Right atrium auricular region (tissue), 2 donors: ENCODE measurements at regions not wholly inside any gene's neighbourhood (a gene's known extent, or its start where the extent isn't known, plus 50 kb on each side); places are given as distances from the start of the nearest gene placed in this dataset.
A peak's percentile ranks its signal among the peaks of the same experiment; 100 is the strongest.

ENCODE experiments used
- DNase-seq: peaks from one replicate; pipeline ENCODE4 v3.0.0-alpha.2; 2019; ENCODE audit warnings: low spot score
- H3K27ac ChIP-seq, 2 donors: fragments of 200-600 bp; sonication (generic); 1 replicate in 1 of 2; 2 replicates in 1 of 2; pipeline ENCODE4 v1.5.1; 2016 to 2019
- H3K27me3 ChIP-seq, 2 donors: fragments of 200-600 bp; sonication (generic); one replicate each; pipeline versions ENCODE4 v1.5.1 to v1.6.0; 2017 to 2019
- H3K36me3 ChIP-seq: fragments of 200-600 bp; sonication (generic); one replicate; pipeline ENCODE4 v1.5.1; 2016
- H3K4me1 ChIP-seq, 2 donors: fragments of 200-600 bp; sonication (generic); one replicate each; pipeline versions ENCODE4 v1.5.1 to v1.6.0; 2017 to 2019
- H3K4me3 ChIP-seq, 2 donors: fragments of 200-600 bp; sonication (generic); 1 replicate in 1 of 2; 2 replicates in 1 of 2; pipeline ENCODE4 v1.5.1; 2017 to 2019; ENCODE audit warnings: mild to moderate bottlenecking in 1 of 2, moderate library complexity in 1 of 2
- H3K9me3 ChIP-seq, 2 donors: fragments of 200-600 bp; sonication (generic); one replicate each; pipeline ENCODE4 v1.5.1; 2019
- TF ChIP-seq, protein P1 (sequence below), 2 donors: fragments of 200-600 bp; sonication (generic); IDR thresholded peaks; one replicate each; pipeline ENCODE4 v1.5.1; 2019; ENCODE audit warnings: antibody characterized with exemption in 2 of 2

DNA sequence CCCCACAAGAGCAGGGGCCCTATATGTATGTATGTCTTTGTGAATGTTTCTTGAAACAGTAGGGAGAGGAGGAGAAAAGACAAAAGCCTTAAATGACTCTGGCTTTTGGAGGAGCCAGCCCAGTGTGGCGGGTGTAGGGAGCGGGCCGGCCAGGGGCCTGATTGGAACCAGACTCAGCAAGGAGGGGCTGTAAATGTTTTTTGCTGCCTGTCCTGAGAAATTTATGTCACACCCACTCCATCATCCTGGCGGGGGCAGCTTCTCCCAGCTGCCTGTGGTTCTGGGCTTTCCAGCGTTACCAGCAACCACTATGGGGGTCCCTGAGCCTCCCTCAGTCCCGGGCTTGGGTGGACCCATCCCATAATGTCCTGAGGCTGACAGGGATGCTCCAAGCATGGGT, 130.8 kb downstream of the PJA1 start:
- Histone ChIP-seq H3K4me3 (no peak overlapping the region), H3K4me1 (no peaks in the 10 kb centered on the region), H3K27ac (no peak overlapping the region), H3K36me3 (no peaks in the 10 kb centered on the region), H3K27me3 (no peaks in the 10 kb centered on the region), H3K9me3 (no peaks in the 10 kb centered on the region)
- DNase-seq = peak; percentile 26
- TF ChIP-seq, protein P1, sequence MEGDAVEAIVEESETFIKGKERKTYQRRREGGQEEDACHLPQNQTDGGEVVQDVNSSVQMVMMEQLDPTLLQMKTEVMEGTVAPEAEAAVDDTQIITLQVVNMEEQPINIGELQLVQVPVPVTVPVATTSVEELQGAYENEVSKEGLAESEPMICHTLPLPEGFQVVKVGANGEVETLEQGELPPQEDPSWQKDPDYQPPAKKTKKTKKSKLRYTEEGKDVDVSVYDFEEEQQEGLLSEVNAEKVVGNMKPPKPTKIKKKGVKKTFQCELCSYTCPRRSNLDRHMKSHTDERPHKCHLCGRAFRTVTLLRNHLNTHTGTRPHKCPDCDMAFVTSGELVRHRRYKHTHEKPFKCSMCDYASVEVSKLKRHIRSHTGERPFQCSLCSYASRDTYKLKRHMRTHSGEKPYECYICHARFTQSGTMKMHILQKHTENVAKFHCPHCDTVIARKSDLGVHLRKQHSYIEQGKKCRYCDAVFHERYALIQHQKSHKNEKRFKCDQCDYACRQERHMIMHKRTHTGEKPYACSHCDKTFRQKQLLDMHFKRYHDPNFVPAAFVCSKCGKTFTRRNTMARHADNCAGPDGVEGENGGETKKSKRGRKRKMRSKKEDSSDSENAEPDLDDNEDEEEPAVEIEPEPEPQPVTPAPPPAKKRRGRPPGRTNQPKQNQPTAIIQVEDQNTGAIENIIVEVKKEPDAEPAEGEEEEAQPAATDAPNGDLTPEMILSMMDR (IDR thresholded peaks at IDR 0.05) = no peak

DNA sequence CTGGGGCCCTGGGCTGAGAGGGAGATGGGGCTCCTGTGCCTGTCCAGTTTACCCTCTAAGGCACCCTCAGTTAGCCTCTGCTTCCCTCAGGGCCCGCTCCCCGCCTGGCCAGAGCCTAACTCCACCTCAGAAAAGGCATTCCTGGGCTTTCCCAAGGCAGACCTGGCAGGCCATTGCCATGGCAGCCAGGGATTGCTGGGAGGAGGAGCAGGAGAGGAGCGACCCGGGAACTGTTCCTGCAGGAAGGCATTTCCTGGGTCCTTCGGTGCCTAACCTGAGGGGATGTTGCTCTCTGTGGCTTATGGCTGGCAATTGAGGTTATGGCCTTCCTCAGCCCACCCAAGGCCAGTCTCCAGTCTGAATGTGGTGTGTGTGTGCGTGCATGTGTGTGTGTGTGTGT, 131.3 kb downstream of the PJA1 start:
- H3K4me1 ChIP-seq = no peaks in the 10 kb centered on the region
- H3K9me3 ChIP-seq = no peaks in the 10 kb centered on the region
- H3K4me3 ChIP-seq = no peak overlapping the region
- no peaks in the 10 kb centered on the region for H3K36me3 ChIP-seq
- no peaks in the 10 kb centered on the region for H3K27me3 ChIP-seq
- TF ChIP-seq, protein P1 (IDR thresholded peaks at IDR 0.05) = no peak
- H3K27ac ChIP-seq = no peak overlapping the region
- DNase-seq = peak; percentile 53

DNA sequence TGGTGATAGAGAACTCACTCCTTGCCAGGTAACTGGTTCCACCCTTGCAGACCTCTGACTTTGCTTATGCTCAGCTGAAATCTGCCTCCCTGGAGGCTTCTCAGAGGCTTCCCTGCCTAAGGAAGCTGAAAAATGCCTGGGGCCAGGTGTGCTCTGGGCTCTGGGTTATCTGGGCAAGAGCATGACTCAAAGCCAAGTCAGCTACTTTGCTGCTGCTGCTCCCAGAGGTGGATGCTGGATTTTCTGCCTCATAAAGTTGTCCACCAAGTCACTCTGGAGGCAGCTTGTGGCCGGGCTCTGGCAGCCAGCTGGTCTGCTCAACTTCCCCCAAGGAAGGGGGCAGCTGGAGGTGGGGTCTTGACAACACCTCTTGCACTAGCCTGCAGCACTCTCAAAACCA, 132.7 kb downstream of the PJA1 start:
- H3K4me3 ChIP-seq = no peak overlapping the region
- no peak overlapping the region for H3K27ac ChIP-seq
- H3K9me3 ChIP-seq = no peaks in the 10 kb centered on the region
- H3K36me3 ChIP-seq = no peaks in the 10 kb centered on the region
- H3K4me1 ChIP-seq = no peaks in the 10 kb centered on the region
- no peaks in the 10 kb centered on the region for H3K27me3 ChIP-seq
- TF ChIP-seq, protein P1 (IDR thresholded peaks at IDR 0.05) = no peak
- peak; percentile 36 for DNase-seq

DNA sequence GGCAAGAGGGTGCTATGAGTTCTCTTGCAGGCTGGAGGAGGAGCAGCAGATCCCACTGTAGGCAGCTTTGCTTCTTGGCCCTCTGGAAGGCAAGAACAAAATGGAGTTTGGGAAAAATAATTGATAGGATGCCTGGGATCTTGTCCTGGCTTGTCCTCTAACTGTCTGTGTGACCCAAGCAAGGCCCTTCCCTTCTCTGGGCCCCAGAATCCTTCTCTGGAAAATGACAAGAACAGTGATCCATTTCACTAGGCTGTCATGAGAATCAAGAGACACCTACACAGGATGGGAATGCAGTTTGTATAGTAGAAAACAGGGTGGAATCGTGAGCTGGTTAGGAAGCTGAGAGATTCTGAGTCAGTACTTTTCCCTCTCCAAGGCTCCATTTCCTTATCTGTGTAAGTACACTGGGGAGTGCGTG, 133.3 kb downstream of the PJA1 start:
- no peaks in the 10 kb centered on the region for H3K4me1 ChIP-seq
- TF ChIP-seq, protein P1 (IDR thresholded peaks at IDR 0.05) = no peak
- no peaks in the 10 kb centered on the region for H3K27me3 ChIP-seq
- no peaks in the 10 kb centered on the region for H3K9me3 ChIP-seq
- DNase-seq = no peak
- H3K4me3 ChIP-seq = no peak overlapping the region
- H3K27ac ChIP-seq = no peak overlapping the region
- no peaks in the 10 kb centered on the region for H3K36me3 ChIP-seq

DNA sequence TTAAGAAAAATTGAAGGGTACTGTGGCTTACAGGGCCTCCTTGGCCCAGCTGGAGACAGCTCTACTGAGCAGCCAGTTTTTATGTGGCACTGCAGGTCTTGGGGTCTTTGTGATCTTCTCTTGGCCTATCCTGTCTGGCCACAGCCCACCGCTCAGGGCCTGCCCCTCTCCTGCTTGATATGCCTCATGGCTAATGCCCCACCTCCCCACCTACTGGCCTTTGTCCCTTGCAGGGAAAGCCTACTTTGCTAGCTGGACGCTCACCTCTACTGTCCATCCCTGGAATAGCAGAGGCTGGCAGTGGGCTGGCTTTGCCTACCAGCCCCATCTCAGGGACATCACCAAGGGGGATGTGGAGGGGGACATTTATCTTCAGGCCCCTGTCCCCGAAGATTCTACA, 134.1 kb downstream of the PJA1 start:
- peak; percentile 49 for DNase-seq
- H3K27ac ChIP-seq = no peak overlapping the region
- no peaks in the 10 kb centered on the region for H3K9me3 ChIP-seq
- TF ChIP-seq, protein P1 (IDR thresholded peaks at IDR 0.05) = peak in 1 of 2 donors; percentile 40
- no peaks in the 10 kb centered on the region for H3K27me3 ChIP-seq
- H3K36me3 ChIP-seq = no peaks in the 10 kb centered on the region
- no peak overlapping the region for H3K4me3 ChIP-seq
- H3K4me1 ChIP-seq = no peaks in the 10 kb centered on the region

DNA sequence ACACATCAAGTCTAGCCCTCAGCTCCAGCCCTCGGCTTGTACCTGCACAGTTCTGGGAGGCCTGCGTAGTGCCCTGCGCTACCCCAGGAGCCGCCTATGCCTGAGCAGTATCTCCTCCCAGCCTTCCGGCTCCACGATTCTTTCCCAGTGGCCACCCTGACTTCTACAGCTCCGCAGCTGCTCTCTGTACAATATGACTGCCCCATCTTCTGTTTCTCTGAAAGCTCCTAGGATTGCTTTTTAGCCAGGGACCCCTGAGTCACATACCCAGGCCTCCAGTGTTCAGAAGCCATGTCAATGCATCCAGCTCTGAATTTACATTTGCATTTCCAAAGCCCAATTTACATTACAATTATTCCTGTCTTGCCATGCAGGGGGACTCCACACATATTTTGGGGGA, 135.5 kb downstream of the PJA1 start:
- H3K4me3 ChIP-seq = no peak overlapping the region
- peaks cover 0 to under 1% of the 10 kb centered on the region in 2 donors for H3K4me1 ChIP-seq
- H3K27me3 ChIP-seq = no peaks in the 10 kb centered on the region
- H3K27ac ChIP-seq = no peak overlapping the region
- TF ChIP-seq, protein P1 (IDR thresholded peaks at IDR 0.05) = no peak
- no peaks in the 10 kb centered on the region for H3K9me3 ChIP-seq
- H3K36me3 ChIP-seq = no peaks in the 10 kb centered on the region
- DNase-seq = no peak
